GM06990 (cell line): ENCODE measurements at regions not wholly inside any gene's neighbourhood (a gene's known extent, or its start where the extent isn't known, plus 50 kb on each side); places are given as distances from the start of the nearest gene placed in this dataset.

Experiments used
- DNase-seq: peaks from one replicate; pipeline ENCODE4 v3.0.0-alpha.2; 2011; ENCODE audit not compliant: insufficient read length; ENCODE audit errors: extremely low read depth
- H3K27me3 ChIP-seq: replicated peaks from 2 replicates; pipeline ENCODE4 v1.6.0; 2011; ENCODE audit warnings: low read length; ENCODE audit not compliant: control insufficient read depth, insufficient read depth
- H3K36me3 ChIP-seq: 2 replicates; pipeline ENCODE4 v1.5.1; 2011; ENCODE audit warnings: low read length; ENCODE audit not compliant: control insufficient read depth, insufficient read depth
- H3K4me3 ChIP-seq: replicated peaks from 2 replicates; pipeline ENCODE4 v1.5.1; 2011; ENCODE audit warnings: low read depth, mild to moderate bottlenecking, control low read depth, low read length
- CTCF ChIP-seq: IDR thresholded peaks from 2 replicates; pipeline ENCODE4 v1.5.1; 2011; ENCODE audit warnings: low read length, control low read depth, mild to moderate bottlenecking, inconsistent platforms; ENCODE audit not compliant: insufficient read depth, poor library complexity, severe bottlenecking

- TF ChIP-seq CTCF: no peak
- Histone ChIP-seq H3K4me3 (no peak overlapping the region), H3K27me3 (no peaks in the 10 kb centered on the region), H3K36me3 (no peaks in the 10 kb centered on the region)
- DNase-seq: no peak
Measured at GRCh38 chr2:236851187-236851586, 234.5 kb upstream of the COPS8 start.

GRCh38 chr2:236852100-236852976, 233.4 kb upstream of the COPS8 start:
- Histone ChIP-seq H3K27me3 (no peaks in the 10 kb centered on the region; the same call in 1 of the 2 replicates), H3K4me3 (no peak overlapping the region), H3K36me3 (no peaks in the 10 kb centered on the region)
- DNase-seq: no peak
- TF ChIP-seq CTCF: no peak

- no peak for DNase-seq
- Histone ChIP-seq H3K36me3 (no peaks in the 10 kb centered on the region), H3K27me3 (no peaks in the 10 kb centered on the region; the same call in 1 of the 2 replicates), H3K4me3 (no peak overlapping the region)
- TF ChIP-seq CTCF: no peak
Measured at GRCh38 chr2:236852977-236853374, 232.7 kb upstream of the COPS8 start.

GRCh38 chr2:236853585-236854051, 232.1 kb upstream of the COPS8 start:
- no peak for TF ChIP-seq CTCF
- no peak for DNase-seq

GRCh38 chr2:236855176-236855865, 230.4 kb upstream of the COPS8 start:
- Histone ChIP-seq H3K27me3 (no peaks in the 10 kb centered on the region; the same call in none of the 2 replicates), H3K4me3 (no peak overlapping the region), H3K36me3 (no peaks in the 10 kb centered on the region)
- no peak for DNase-seq
- TF ChIP-seq CTCF: no peak

More at GRCh38 chr2:236853585-236854051, 232.1 kb upstream of the COPS8 start:
- H3K36me3 ChIP-seq: no peaks in the 10 kb centered on the region
- H3K4me3 ChIP-seq: no peak overlapping the region
- no peaks in the 10 kb centered on the region; the same call in none of the 2 replicates for H3K27me3 ChIP-seq
